SU-DHL-6 (cell line): ENCODE measurements at regions not wholly inside any gene's neighbourhood (a gene's known extent, or its start where the extent isn't known, plus 50 kb on each side); places are given as distances from the start of the nearest gene placed in this dataset.

Experiments
- H2AFZ ChIP-seq: fragments of 200-600 bp; sonication (generic); 2 replicates; pipeline ENCODE4 v1.6.1; 2014; ENCODE audit warnings: low read depth, mild to moderate bottlenecking, moderate library complexity, mixed read lengths, antibody characterized with exemption, low read length; ENCODE audit not compliant: severe bottlenecking
- H3F3A ChIP-seq: fragments of 200-600 bp; shearing (Covaris generic); 2 replicates; pipeline ENCODE4 v1.6.0; 2016; ENCODE audit warnings: antibody characterized with exemption, mild to moderate bottlenecking; ENCODE audit not compliant: insufficient read depth
- H3K27ac ChIP-seq: fragments of 200-600 bp; sonication (generic); 2 replicates; pipeline ENCODE4 v1.5.1; 2016; ENCODE audit warnings: low read depth, mild to moderate bottlenecking, low read length, moderate library complexity, mixed read lengths
- H3K27me3 ChIP-seq: fragments of 200-600 bp; sonication (generic), shearing (Covaris generic); 2 replicates; pipeline ENCODE4 v1.6.0; 2014; ENCODE audit warnings: mild to moderate bottlenecking, low read length
- H3K36me3 ChIP-seq: fragments of 200-600 bp; sonication (generic); 2 replicates; pipeline ENCODE4 v1.6.1; 2014; ENCODE audit warnings: mild to moderate bottlenecking, low read length, mixed read lengths
- H3K4me2 ChIP-seq: fragments of 300-600, 200-600 bp; shearing (Covaris generic), sonication (generic); 2 replicates; pipeline ENCODE4 v1.6.0; 2014; ENCODE audit warnings: low read length, low read depth, mild to moderate bottlenecking; ENCODE audit not compliant: poor library complexity, severe bottlenecking
- H3K4me3 ChIP-seq: fragments of 200-600 bp; sonication (generic); 2 replicates; pipeline ENCODE4 v1.5.1; 2014; ENCODE audit warnings: antibody characterized with exemption, low read length, mild to moderate bottlenecking, mixed read lengths; ENCODE audit not compliant: insufficient read depth, poor library complexity, severe bottlenecking
- H3K79me2 ChIP-seq: fragments of 200-600 bp; sonication (generic); 2 replicates; pipeline ENCODE4 v1.6.1; 2014; ENCODE audit warnings: mild to moderate bottlenecking, low read length, moderate library complexity; ENCODE audit not compliant: insufficient read depth
- H3K9ac ChIP-seq: fragments of 200-600 bp; sonication (generic); 2 replicates; pipeline ENCODE4 v1.7.0; 2014; ENCODE audit warnings: mild to moderate bottlenecking, low read length
- H3K9me2 ChIP-seq: fragments of 200-600 bp; sonication (generic); replicated peaks from 2 replicates; pipeline ENCODE4 v1.6.1; 2014; ENCODE audit warnings: low read length; ENCODE audit not compliant: insufficient read depth
- H3K9me3 ChIP-seq: fragments of 200-600 bp; sonication (generic); 2 replicates; pipeline ENCODE4 v1.6.1; 2014; ENCODE audit warnings: low read length, mixed read lengths; ENCODE audit not compliant: insufficient read depth
- H4K20me1 ChIP-seq: fragments of 200-600 bp; sonication (generic); 2 replicates; pipeline ENCODE4 v1.6.1; 2014; ENCODE audit warnings: low read depth, mild to moderate bottlenecking, antibody characterized with exemption, low read length, moderate library complexity, mixed read lengths
- EZH2phosphoT487 ChIP-seq: fragments of 200-600 bp; sonication (generic), shearing (Covaris generic); conservative IDR thresholded peaks from 2 replicates; pipeline ENCODE4 v1.6.1; 2018; ENCODE audit warnings: mild to moderate bottlenecking, antibody characterized with exemption, low read length, moderate library complexity, mixed read lengths
- TF ChIP-seq, protein P1 (sequence below): fragments of 200-600 bp; sonication (generic); IDR thresholded peaks from one replicate; pipeline ENCODE4 v1.5.1; 2017; ENCODE audit warnings: antibody characterized with exemption, mild to moderate bottlenecking, low read length, moderate library complexity; ENCODE audit not compliant: insufficient read depth, poor library complexity, severe bottlenecking

DNA sequence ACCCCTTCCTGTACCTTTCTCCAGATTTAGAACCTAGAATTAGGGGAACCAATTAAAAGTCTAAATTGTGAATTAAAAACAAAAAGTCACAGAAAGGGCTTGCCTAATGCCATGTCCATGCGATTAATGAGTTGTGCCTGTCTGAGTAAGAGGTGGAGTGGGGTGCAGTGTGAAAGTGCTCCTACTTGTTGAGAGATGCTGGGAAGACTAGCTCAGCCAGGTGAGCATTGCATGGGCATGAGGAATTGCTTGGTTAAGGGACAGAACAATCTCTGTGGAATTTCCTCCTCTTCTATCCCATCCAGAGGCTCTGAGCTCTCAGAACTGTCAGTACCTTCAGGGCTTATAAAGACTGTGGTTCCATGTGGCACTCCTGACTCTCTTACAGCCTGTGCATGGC, 159.0 kb upstream of the UBL3 start:
- H3K79me2 ChIP-seq = no peaks in the 10 kb centered on the region

DNA sequence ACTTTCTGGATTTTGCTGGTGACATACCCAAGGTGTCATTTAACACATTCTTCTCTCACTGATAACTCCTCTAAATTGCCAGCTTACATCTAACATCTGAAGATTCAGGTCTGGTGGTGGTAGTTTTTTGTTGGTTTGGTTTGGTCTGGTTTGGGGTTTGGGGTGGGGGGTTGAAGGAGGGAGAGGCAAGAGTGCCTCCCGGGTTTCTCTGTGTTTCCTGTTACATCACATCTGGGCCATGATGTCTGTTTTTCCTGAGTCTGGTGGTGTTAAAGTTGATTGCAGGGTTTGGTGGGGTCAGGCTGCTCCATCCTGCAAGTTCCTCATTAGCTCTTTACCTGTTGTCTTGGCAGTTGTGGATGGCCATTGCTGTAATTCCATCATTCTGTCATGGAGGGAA, 155.8 kb upstream of the UBL3 start:
- no peak overlapping the region for H3K4me2 ChIP-seq

More for the DNA sequence above, 159.0 kb upstream of the UBL3 start:
- Histone ChIP-seq H3K9me3 (no peaks in the 10 kb centered on the region), H3K9ac (no peak overlapping the region), H3K36me3 (no peaks in the 10 kb centered on the region), H3K9me2 (no peaks in the 10 kb centered on the region), H3K4me2 (no peak overlapping the region), H3K27me3 (no peaks in the 10 kb centered on the region), H3K27ac (no peak overlapping the region), H4K20me1 (no peaks in the 10 kb centered on the region), H2AFZ (no peak overlapping the region), H3F3A (no peaks in the 10 kb centered on the region), H3K4me3 (no peak overlapping the region)
- TF ChIP-seq EZH2phosphoT487 = no peak
- TF ChIP-seq, protein P1, sequence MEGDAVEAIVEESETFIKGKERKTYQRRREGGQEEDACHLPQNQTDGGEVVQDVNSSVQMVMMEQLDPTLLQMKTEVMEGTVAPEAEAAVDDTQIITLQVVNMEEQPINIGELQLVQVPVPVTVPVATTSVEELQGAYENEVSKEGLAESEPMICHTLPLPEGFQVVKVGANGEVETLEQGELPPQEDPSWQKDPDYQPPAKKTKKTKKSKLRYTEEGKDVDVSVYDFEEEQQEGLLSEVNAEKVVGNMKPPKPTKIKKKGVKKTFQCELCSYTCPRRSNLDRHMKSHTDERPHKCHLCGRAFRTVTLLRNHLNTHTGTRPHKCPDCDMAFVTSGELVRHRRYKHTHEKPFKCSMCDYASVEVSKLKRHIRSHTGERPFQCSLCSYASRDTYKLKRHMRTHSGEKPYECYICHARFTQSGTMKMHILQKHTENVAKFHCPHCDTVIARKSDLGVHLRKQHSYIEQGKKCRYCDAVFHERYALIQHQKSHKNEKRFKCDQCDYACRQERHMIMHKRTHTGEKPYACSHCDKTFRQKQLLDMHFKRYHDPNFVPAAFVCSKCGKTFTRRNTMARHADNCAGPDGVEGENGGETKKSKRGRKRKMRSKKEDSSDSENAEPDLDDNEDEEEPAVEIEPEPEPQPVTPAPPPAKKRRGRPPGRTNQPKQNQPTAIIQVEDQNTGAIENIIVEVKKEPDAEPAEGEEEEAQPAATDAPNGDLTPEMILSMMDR = no peak

DNA sequence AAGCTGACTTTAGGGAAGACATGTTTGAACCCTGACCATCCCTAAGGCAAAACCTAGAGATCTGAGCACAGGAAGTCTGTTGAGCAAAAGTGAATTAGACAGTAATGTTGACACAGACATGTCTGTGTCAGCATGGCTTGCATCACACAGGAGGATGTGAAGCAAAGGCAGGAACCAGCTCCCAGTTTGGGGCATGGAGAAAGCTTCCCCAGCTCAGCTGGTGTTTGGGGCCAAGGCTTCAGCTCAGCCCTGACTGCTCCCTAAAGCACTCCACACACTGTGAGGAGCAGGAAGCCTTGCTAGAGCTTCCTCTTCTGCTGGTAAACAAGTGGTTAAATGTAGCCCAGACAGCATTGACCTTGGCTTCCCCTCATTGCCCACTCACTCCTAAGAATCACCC, 153.8 kb upstream of the UBL3 start:
- Histone ChIP-seq H3F3A (no peaks in the 10 kb centered on the region), H3K36me3 (no peaks in the 10 kb centered on the region), H4K20me1 (no peaks in the 10 kb centered on the region), H3K9ac (no peak overlapping the region), H3K9me3 (no peaks in the 10 kb centered on the region), H3K27me3 (no peaks in the 10 kb centered on the region), H3K4me2 (no peak overlapping the region), H3K79me2 (no peaks in the 10 kb centered on the region), H3K4me3 (no peak overlapping the region), H3K9me2 (no peaks in the 10 kb centered on the region), H2AFZ (no peak overlapping the region), H3K27ac (no peak overlapping the region)
- TF ChIP-seq EZH2phosphoT487 = no peak
- TF ChIP-seq, protein P1 = no peak

More for the DNA sequence above, 155.8 kb upstream of the UBL3 start:
- TF ChIP-seq, protein P1 = no peak
- TF ChIP-seq EZH2phosphoT487 = no peak
- H3K27me3 ChIP-seq = no peaks in the 10 kb centered on the region
- H3K27ac ChIP-seq = no peak overlapping the region
- H3K79me2 ChIP-seq = no peaks in the 10 kb centered on the region
- no peaks in the 10 kb centered on the region for H4K20me1 ChIP-seq
- no peak overlapping the region for H3K9ac ChIP-seq
- H2AFZ ChIP-seq = no peak overlapping the region
- H3K9me3 ChIP-seq = no peaks in the 10 kb centered on the region
- no peak overlapping the region for H3K4me3 ChIP-seq
- no peaks in the 10 kb centered on the region for H3K36me3 ChIP-seq
- H3K9me2 ChIP-seq = no peaks in the 10 kb centered on the region
- H3F3A ChIP-seq = no peaks in the 10 kb centered on the region
